OCI-M1 (cell line): ENCODE measurements at regions not wholly inside any gene's neighbourhood (a gene's known extent, or its start where the extent isn't known, plus 50 kb on each side); places are given as distances from the start of the nearest gene placed in this dataset.

Experiments
- DNase-seq: peaks from one replicate; lab custom pipeline; 2025; lab: John Stamatoyannopoulos, UW

GRCh38 chr4:140213116-140213515 lies 59.1 kb upstream of the MAML3 start:
- DNase-seq = no peak

- DNase-seq = no peak
These were observed 58.7 kb upstream of the MAML3 start for GRCh38 chr4:140212646-140213045.

- no peak for DNase-seq
These were observed 58.2 kb upstream of the MAML3 start for GRCh38 chr4:140212194-140212593.

- DNase-seq = no peak
These were observed 57.7 kb upstream of the MAML3 start for GRCh38 chr4:140211693-140212092.

GRCh38 chr4:140211161-140211560 lies 57.2 kb upstream of the MAML3 start:
- DNase-seq = no peak

GRCh38 chr4:140208921-140209320 lies 54.9 kb upstream of the MAML3 start:
- no peak for DNase-seq
